AG09319 (cell line): ENCODE measurements at regions not wholly inside any gene's neighbourhood (a gene's known extent, or its start where the extent isn't known, plus 50 kb on each side); places are given as distances from the start of the nearest gene placed in this dataset.

ENCODE experiments used
- DNase-seq: peaks from one replicate; pipeline ENCODE4 v3.0.0-alpha.2; 2010; ENCODE audit warnings: low read depth; ENCODE audit errors: extremely low read depth
- TF ChIP-seq, protein P1 (sequence below): IDR thresholded peaks from 2 replicates; pipeline ENCODE4 v1.5.1; 2011; ENCODE audit warnings: low read depth, mild to moderate bottlenecking, inconsistent platforms, low read length, moderate library complexity

- TF ChIP-seq, protein P1, sequence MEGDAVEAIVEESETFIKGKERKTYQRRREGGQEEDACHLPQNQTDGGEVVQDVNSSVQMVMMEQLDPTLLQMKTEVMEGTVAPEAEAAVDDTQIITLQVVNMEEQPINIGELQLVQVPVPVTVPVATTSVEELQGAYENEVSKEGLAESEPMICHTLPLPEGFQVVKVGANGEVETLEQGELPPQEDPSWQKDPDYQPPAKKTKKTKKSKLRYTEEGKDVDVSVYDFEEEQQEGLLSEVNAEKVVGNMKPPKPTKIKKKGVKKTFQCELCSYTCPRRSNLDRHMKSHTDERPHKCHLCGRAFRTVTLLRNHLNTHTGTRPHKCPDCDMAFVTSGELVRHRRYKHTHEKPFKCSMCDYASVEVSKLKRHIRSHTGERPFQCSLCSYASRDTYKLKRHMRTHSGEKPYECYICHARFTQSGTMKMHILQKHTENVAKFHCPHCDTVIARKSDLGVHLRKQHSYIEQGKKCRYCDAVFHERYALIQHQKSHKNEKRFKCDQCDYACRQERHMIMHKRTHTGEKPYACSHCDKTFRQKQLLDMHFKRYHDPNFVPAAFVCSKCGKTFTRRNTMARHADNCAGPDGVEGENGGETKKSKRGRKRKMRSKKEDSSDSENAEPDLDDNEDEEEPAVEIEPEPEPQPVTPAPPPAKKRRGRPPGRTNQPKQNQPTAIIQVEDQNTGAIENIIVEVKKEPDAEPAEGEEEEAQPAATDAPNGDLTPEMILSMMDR = no peak
- DNase-seq = no peak
These were observed 359.3 kb downstream of the KCNRG start for GRCh38 chr13:50374517-50374916.

GRCh38 chr13:50375792-50376191 is 360.5 kb downstream of the KCNRG start:
- TF ChIP-seq, protein P1 = no peak
- DNase-seq = peak; percentile 36

DNA sequence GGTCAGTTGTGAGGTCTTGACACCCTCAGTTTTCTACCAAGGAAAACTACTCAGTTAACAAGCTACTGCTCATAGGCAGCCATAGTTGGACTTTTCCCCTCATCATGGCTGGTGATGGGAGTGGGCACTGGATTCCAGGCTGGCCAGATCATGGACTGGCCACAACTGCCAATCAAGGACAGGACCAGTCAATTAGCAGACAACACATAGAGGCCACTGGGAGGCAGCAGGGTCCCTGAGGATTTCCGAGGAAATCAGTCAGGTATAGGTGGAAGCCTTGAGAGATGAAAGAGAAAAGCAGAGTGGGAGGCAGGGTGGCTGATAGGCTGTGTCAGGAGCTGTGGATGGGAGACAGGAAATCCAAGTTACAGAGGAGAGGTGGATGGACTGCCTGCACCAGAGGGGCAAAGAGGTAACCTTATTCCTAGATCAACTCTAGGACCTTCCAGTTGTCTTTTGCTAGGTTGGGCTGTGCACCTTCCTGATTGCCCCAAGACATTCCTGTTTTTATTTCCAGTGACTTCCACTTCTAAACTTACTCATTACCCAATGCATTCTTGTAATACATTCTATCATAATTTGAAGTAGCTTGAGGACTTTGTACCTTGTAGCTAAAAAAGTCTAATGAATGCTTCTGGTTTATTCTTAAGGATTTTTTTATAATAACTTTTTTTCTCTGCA is 361.8 kb downstream of the KCNRG start:
- no peak for DNase-seq

GRCh38 chr13:50377726-50378270 is 362.6 kb downstream of the KCNRG start:
- DNase-seq = no peak
- TF ChIP-seq, protein P1 = no peak

More for the DNA sequence above, 361.8 kb downstream of the KCNRG start:
- TF ChIP-seq, protein P1 = no peak

- TF ChIP-seq, protein P1 = no peak
- no peak for DNase-seq
These were observed 363.3 kb downstream of the KCNRG start for GRCh38 chr13:50378509-50379044.

DNA sequence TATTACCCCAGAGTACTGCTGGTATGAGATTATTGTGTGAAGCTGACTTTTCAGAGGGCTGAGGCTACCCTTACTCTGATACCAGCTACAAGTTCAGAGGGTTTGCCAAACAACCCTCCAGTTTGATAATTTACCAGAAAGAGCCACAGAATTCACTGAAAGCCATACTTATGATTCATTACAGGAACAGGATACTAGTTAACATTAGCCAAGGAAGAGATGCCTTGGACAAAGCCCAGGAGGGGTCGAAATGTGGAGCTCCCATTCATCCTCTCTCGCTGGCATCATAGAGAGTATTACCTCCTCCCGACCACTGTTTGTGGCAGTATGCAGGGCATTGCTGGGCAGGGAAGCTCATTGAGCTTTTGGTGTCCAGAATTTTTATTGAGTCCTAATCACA is 364.3 kb downstream of the KCNRG start:
- DNase-seq = no peak

DNA sequence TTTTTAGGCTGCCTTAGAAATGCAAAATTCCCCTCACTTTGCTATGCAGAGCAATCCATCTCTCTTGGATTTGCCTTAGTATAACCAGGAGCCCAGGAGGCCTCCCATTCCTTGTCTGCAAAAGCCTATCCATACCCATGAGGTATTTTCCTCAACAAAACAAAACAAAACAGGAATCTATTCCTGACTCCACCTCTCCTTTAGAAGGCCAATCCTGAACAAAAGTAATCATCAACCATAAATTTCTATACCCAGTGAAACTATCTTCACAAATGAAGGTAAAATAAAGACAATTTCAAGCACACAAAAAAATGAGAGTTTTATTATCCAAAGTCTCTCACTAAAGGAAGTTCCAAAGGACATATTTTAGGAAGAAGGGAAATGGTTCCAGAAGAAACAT is 365.7 kb downstream of the KCNRG start:
- TF ChIP-seq, protein P1 = no peak
- no peak for DNase-seq

More for the DNA sequence above, 364.3 kb downstream of the KCNRG start:
- TF ChIP-seq, protein P1 = no peak
